HG03139 (cell line): ENCODE measurements at regions not wholly inside any gene's neighbourhood (a gene's known extent, or its start where the extent isn't known, plus 50 kb on each side); places are given as distances from the start of the nearest gene placed in this dataset.
"Not testable (repeated sequence)": the region's sequence is repeated elsewhere in the genome, so short reads cannot be mapped to it uniquely, and the experiment has no call there.

Experiments used
- ATAC-seq: cut with Tn5 transposase; IDR thresholded peaks from one replicate; pipeline ENCODE4 v1.9.1; 2021; ENCODE audit not compliant: unreplicated experiment

DNA sequence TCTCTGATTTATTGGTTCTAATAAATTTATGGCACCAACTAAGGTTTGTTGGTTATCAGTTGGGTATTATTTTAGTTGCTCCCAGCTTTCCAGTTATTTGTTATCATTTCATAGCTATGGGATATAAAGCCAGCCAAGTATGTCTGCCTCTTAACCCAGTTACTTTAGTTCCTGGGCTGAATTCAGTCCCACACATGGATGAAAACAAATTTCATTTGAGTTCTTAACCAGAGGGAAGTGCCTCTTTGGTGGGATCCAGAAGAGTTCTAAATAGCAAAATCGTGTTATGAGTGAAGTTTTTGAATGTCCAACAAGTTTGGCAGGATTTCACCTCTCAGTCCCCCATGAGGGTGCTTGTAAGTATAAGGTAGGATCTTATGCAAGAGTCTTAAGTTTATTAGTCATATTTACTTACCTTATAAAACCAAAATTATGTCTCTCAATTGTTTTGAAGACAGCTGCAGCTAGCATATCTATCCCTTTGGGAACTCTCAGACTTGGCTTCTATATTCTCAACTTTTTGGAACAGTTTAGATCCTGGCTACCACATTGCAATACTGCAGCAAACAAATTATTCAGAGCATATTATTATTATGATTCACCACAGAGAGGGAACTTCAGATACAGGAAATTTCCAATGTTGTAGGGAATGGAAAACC lies 683.6 kb downstream of the BCKDHB start:
- ATAC-seq, result no peak

DNA sequence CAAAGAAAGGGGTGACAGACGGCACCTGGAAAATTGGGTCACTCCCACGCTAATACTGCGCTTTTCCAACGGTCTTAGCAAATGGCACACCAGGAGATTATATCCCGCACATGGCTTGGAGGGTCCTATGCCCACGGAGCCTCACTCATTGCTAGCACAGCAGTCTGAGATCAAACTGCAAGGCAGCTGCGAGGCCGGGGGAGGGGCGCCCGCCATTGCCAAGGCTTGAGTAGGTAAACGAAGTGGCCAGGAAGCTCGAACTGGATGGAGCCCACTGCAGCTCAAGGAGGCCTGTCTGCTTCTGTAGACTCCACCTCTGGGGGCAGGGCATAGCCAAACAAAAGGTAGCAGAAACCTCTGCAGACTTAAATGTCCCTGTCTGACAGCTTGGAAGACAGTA lies 676.8 kb downstream of the BCKDHB start:
- ATAC-seq, result not testable (repeated sequence)

DNA sequence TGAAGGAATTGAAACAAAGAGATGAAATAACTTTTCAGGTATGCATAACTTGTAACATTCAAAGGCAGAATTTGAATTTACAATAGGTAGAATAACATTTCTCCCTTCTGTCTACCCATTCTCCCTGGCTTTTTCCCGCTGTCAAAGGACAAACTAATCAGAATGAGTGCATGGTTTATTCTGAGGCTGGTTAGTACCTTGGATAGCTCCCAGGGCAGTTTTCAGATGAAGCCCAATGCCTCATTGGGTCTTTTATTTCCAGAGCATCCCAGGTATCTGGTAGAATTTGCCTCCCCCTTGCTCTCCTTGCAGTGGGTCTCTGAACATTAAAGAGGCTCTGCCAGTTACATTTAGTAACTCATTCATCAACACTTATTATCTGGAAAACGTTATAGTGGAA lies 665.5 kb downstream of the BCKDHB start:
- ATAC-seq, result no peak

DNA sequence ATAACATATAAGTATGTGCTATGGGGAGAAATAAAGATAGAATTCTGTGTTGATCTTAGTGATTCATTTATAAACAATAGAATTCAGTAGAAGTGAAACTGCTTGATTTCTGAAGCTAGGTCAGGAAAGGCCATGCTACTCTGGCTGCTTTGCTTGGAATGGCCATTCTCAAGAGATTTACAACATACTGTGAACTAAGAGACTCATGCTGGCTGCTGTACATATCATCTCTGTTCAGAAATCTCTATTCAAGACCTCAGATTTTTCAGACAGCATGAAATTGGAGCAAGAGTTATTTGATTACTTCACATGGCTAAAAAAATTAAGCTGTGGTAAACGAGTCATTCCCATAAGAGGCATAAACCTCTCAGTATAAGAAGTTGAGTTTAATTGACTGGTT lies 662.6 kb downstream of the BCKDHB start:
- ATAC-seq, result no peak

DNA sequence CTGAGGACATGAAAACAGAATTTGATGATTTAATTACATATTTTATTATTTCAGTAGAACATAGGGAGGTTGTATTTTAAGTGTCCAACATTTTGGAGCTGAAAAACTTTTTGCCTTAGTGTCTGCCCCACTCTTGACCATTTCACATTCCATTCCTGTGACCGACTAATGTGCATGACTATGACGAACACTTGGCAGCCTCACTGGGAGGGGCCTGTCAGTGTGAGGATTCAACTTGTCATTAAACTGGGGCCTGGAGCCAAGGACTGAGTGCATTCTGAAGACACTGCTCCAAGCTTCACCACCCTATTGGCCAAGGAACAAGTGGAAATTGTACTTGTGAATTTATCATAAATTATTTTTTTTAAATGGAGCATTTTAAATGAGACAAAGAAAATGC lies 661.3 kb downstream of the BCKDHB start:
- ATAC-seq, result no peak

DNA sequence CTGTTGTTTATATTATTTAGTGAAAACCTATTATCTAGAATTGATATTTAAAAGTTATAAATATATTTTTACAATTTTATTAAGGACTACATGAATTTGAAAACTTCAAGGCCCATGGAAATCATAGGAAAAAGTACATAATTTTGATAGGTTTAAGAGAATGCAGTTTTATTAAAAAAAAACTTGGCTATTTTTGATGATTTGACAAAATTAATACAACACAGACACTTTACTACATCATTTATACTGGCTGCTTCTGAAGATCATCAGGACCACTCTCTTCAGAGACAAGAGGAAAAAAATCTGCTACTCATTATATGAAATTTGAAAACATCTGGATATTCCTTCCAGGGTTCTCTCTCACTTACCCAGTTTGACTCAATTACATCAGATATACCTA lies 637.7 kb downstream of the BCKDHB start:
- ATAC-seq, result no peak

DNA sequence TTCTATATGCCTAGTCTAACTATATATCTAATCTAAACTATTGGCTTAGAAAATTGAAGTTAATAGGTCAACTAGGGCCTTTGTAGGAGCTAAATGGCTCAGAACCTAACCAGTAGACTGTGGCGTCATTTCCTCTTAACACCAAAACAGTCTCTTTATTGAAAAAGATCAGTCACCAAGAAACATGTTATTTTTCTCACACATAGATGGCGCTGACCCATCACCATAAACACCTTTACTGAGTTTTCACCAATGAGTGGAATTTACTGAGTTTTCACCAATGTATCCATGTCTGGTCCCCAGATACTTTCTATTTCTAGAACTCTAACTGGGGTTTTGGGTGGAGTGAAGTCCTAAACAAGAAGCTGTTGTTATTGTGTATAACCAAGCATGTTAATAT lies 636.0 kb downstream of the BCKDHB start:
- no peak for ATAC-seq

DNA sequence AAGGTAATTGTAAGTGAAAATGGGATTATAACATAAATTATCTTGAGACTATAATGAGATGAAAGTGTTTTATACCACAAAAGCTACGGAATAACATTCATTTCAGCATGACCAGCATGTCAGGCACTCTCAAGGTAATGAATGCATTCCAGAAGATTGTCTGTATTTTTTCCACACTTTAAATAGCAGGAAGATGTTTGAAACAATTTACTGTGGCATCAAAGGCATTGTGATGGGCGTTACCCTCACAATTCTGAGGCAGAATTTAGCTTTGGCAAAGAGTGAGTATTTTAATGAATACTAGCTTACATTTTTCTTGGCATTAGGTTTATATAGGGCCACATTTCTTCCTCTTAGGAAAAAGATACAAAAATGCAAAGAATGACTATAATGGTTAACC lies 627.2 kb downstream of the BCKDHB start:
- no peak for ATAC-seq

DNA sequence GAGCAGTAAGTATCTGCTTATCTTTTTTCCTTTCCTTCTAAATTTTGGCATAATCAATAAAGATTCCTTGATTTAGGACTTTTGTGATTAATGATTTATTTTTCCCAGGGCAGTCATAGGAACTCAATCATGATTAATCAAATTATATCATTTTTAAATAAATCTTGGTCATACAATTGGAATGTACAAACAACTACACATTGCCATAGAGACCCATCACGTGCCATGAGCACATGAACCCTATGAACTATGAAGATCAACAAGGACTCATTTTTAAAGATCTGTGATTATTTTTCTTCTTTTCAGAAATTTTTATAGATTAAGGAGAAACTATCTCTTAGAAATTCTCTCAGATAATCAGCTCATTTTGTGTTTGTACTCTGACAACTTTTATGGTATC lies 622.4 kb downstream of the BCKDHB start:
- ATAC-seq, result no peak

DNA sequence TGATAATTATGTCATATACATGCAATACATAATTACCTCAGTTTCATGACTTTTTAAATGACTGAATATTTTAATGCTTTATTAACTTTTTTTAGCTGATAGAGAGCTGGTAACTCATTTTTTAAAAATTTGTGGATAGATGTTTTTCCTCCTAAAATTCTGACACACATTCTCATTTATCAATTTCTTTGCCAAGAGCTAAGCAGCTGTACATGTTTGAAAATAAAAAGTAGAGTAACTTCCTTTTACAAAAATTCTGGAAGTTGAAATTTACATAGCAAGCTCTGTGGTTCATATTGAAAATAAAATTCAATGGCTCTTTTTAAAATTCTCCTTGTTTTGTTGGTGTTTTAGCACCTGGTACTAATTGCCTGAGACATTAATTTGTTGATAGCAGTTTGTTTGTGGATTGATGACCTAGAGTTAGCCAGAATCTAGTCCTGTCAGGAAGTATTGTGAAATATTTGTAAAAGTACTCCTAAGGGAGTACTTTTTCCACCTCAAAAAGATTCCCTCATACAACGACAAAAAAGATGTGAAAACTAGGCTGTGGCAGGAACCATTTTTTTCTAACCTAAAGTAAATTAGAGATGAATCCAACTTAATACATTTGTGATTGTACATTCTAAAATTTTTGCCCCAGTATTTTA lies 621.8 kb downstream of the BCKDHB start:
- ATAC-seq, result no peak

DNA sequence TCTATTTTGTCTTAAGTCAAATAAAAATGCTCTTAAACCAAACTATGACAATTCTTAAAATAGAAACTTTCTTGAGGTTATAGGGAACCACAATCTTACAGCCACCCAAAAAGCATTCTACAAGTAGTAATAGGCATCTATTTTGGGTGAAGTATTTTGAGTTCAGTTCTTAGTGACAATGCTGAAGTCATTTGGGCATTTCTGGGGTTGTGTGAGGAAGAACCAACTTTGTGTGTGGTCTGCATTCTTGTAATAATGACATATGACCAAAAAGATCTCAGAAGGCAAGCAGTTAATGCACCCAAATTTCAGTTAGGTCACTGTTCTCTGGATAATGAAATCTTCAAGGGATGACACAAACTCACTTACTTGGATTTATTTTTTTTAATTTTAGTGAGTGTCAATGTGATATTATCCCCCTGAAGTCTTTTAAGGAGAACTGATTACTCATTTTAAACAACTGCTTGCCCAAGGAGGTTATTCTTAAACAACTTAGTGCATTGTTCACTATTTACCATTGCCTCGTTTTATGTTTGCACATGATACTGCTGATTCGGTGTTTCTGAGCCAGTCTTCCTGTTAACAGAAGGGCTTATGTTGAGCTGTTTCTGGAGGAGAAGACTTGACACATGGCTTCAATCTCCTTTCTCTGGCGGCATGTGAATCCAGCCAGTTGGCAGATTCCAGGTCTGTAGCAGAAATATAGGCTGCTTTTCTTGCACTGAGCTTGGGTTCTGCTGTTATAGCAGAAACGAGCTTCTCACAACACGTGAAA lies 618.9 kb downstream of the BCKDHB start:
- no peak for ATAC-seq

DNA sequence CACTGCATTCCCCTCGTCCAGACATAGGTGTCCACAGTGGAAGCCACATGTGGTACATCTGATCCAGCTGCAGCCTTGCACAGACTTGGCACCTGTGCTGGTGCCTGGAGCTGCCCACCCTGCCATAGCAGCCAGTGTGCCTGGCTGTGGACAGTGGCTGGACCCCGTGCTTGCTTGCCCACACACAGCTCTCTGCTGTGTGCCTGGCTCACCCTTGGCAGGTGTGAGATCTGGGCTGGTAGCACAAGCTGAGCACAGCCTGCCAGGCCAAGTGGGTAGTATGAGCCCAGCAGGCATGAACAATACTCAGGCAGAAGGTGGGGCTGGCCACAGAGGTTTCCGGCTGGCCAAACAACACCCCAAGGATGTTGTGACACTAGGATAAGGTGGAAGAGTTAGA lies 614.4 kb downstream of the BCKDHB start:
- no peak for ATAC-seq

DNA sequence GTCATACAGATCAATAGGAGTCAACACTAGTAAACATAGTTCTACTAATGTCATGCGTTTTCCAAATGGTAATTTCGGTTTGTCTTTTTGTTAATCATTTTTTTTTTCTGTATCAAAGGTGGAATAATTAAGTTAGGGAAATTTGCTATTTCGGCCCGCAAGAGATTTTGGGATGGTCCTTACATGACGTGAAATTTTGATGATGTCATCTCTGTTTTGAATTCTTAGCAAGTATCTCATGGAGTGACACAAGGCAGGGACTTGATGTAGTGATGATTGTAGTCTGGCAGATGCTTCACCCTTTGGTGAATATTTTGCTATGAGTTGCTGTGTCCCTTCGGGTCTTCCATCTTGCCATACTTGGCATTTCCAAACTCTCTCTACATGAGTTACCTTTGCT lies 608.0 kb downstream of the BCKDHB start:
- ATAC-seq, result no peak

DNA sequence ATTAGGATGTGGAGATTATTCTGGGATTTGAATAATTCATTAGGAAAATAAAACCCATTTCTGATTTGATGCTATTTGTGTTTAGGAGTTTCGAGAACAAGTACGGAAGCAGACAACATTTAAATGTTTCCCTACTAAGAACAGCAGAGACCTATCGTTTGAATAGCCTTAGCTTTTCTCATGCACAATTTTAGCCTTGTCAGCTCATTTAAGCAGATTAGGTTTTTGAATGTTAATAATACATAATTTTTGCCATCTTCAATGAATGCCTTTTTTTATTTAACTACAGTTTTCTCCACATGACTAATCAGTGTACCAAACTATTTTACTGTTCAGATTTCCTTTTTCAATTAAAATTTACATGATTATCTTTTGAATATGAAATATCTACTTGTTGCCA lies 592.0 kb downstream of the BCKDHB start:
- ATAC-seq, result no peak

DNA sequence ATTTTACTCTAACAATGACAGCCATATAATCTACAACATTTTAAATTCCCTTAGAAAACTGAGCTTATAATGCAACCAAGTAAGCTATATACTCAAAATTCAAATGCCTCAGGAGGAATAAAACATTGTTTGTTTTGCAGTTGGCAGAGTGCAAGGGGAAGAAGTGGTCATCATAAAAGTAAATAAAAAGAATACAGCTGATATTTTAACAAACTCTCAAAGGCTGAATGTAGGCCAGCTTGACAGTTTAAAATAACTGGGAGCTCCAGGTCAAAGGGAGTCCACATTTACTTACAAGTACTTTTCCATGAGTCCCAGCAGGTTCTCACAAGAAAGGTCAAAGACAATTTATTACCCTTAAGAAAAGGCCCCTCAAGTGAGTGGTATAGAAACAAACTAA lies 589.8 kb downstream of the BCKDHB start:
- no peak for ATAC-seq

DNA sequence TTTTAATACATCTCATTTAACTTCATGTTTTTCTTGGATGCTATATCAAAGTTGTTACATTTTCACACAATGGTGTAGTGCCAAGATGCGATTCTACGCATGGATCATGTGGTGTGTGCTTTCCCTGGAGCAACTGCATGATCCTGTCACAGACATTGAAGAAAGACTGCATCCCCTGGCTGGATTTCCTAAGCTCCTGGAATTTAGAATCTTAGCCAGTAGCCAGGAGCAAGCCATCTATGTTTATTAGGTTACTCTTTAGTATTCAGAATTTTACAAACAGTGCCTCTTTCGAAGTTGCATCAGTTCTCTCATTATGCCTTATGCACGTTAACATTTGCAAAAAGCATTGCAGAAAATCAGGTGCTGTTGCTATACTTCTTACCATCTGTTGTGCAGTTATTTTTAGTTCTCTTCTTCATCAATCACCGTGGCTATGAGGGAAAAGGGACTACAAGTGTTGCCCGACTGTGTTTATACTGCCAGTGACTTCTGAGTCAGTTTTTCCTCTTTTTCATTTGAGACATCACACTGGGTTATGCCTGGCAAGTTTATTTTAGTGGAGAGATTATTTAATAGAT lies 584.2 kb downstream of the BCKDHB start:
- ATAC-seq, result no peak

DNA sequence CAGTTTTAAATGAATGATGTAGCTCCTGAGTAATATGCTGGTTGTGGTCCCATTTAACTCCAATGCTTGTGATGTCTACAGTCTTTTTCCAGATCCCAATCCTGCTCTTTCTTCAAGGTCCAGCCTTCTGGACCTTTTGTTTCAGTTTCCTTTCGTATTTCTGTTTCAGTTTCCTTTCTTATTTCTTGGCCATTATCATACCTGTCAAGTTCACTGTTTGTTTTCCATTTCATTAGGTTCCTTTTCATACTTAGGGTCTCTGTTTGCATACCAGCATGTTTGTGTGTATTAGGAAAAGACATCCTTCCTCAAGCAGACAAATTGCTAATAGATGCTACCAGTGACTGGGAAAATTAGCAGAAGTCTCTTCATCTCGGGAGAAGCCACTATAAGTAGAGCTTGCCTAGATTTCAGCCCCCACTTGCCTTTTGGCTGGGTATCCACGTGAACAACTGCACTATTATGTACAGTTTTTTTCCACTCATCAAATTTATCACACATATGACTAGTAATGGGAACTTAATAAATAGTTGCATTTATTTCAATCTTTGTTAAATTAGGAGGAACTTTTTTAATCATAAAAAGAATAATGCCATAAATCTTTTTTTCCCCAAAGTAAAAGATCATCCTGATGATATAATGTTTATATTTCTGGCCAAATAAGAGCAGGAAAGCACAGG lies 583.4 kb downstream of the BCKDHB start:
- no peak for ATAC-seq

DNA sequence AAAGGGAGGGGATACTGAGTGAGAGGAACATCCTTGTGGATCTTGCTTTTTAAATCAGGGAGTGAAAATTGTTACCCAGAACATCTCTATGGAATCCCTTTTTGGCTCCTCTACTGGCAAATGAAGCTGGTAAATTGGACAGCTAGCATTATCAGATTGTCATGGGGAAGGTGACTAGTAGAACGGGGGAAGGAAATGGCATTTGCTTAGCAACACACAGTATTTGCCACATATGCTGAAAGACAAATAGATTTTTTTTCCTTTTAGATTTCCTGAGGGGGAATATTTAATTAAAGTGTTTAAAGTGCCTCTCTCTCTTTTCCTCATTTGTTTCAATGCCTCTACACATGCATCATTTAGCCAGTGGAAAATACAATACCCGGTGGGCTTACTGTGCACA lies 573.5 kb downstream of the BCKDHB start:
- ATAC-seq, result no peak

DNA sequence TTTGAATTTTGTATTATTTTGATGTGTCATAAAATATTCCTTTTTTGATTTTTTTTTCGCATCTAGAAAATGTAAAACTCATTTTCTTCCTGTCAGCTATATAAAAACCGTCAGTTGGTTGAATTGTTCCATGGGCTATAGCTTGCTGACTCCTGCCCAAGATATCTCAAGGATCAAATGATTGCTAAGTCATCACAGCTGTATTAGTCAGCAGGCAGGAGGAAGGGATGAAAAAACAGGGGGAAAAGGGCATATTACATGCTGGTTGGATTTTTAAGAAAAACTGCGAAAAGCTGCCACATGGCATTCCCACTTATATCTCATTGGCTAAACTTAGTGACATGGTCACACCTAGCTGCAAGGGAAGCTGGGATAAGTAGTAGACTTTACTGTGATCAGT lies 569.9 kb downstream of the BCKDHB start:
- ATAC-seq, result no peak

DNA sequence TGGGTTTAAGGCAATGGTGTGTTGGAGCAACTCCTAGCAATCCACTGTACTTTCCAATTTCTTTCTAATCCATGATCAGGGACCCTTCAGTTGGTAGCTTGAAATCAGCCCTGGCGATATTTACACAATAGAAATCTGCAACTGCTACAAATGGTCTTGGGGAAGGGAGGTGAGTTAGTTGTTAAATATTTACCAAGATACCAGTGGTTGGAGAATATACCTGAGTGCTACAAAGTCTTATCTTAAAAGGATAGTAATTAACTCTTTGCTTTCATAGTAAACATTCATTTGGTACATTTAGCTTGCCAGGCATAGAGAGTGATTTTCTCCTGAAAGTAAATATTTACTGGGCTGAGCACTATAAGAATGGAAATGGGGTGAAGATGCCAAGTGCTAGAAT lies 568.2 kb downstream of the BCKDHB start:
- no peak for ATAC-seq

DNA sequence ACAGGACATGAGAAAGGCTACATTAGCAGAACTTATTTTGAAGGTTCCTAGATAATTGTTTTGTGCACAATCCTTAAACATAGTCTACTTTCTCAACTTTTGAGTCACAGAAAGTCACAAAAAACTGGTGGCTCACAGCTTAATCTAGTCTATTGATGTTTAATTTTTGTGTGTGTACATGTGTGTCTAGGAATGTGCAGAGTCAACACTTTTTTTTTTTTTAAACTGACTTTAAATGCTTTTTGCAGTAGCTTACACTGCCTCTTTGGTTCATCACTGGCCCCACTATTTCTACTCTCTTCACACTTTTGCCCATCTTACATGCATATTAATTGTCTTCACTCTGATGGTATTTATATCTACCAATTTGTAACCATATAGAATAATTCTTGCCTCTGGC lies 566.9 kb downstream of the BCKDHB start:
- no peak for ATAC-seq
